RWPE1 (cell line): ENCODE measurements at regions not wholly inside any gene's neighbourhood (a gene's known extent, or its start where the extent isn't known, plus 50 kb on each side); places are given as distances from the start of the nearest gene placed in this dataset.

Source experiments
- CTCF ChIA-PET: fragments of 350-600 bp; sonication (Branson Sonifier 250); formaldehyde crosslinking; extraction: SDS; loops from one replicate; lab custom pipeline; 2021; lab: Yijun Ruan, JAX
- POLR2A ChIA-PET: fragments of 400-600 bp; formaldehyde crosslinking; extraction: SDS; loops from one replicate; lab custom pipeline; 2020; ENCODE audit warnings: antibody characterized with exemption; ENCODE audit not compliant: low non-redundant PET; lab: Yijun Ruan, JAX
- DNase-seq: peaks from one replicate; pipeline ENCODE4 v3.0.0; 2012; ENCODE audit warnings: low spot score
- H3K27ac ChIP-seq: fragments of 450-650 bp; 2 replicates; pipeline ENCODE4 v1.5.1; 2017
- CTCF ChIP-seq: fragments of 450-650 bp; conservative IDR thresholded peaks from 2 replicates; pipeline ENCODE4 v1.5.1; 2017; ENCODE audit warnings: low read depth, mild to moderate bottlenecking

- no peak overlapping the region for H3K27ac ChIP-seq
- ChIA-PET POLR2A (no interaction called here), CTCF (no interaction called here)
- DNase-seq = no peak
- TF ChIP-seq CTCF = no peak
Measured at GRCh38 chr21:36639769-36640168, 59.1 kb upstream of the SIM2 start.

- no peak overlapping the region for H3K27ac ChIP-seq
- no peak for TF ChIP-seq CTCF
- CTCF ChIA-PET = no interaction called here
- POLR2A ChIA-PET = no interaction called here
- no peak for DNase-seq
Measured at GRCh38 chr21:36640174-36640720, 58.7 kb upstream of the SIM2 start.

- no peak for TF ChIP-seq CTCF
- ChIA-PET CTCF (no interaction called here), POLR2A (no interaction called here)
- no peak overlapping the region for H3K27ac ChIP-seq
- DNase-seq = no peak
Measured at GRCh38 chr21:36640721-36641244, 58.1 kb upstream of the SIM2 start.

GRCh38 chr21:36641346-36641745 lies 57.6 kb upstream of the SIM2 start:
- CTCF ChIA-PET = interaction anchor here (0.7 kb wide), 1 partner anchor 1399 kb away, joined by 3 read pairs; no protein-coding TSS in a partner anchor
- POLR2A ChIA-PET = no interaction called here
- DNase-seq = no peak
- TF ChIP-seq CTCF = no peak
- H3K27ac ChIP-seq = no peak overlapping the region

- CTCF ChIA-PET = interaction anchor here (0.7 kb wide), 1 partner anchor 1400 kb away, joined by 3 read pairs; no protein-coding TSS in a partner anchor
- POLR2A ChIA-PET = no interaction called here
Measured at GRCh38 chr21:36641886-36642285, 57.0 kb upstream of the SIM2 start.

GRCh38 chr21:36642777-36643176 lies 56.1 kb upstream of the SIM2 start:
- TF ChIP-seq CTCF = no peak
- CTCF ChIA-PET = no interaction called here
- no peak for DNase-seq
- POLR2A ChIA-PET = no interaction called here
- H3K27ac ChIP-seq = no peak overlapping the region

More at GRCh38 chr21:36641886-36642285, 57.0 kb upstream of the SIM2 start:
- no peak for TF ChIP-seq CTCF
- no peak for DNase-seq
- H3K27ac ChIP-seq = no peak overlapping the region
